ENCODE measurements at regions not wholly inside any gene's neighbourhood (a gene's known extent, or its start where the extent isn't known, plus 50 kb on each side); places are given as distances from the start of the nearest gene placed in this dataset.

GRCh38 chr2:120572226-120572625 is 163.4 kb upstream of the GLI2 start:
- Histone ChIP-seq H3K23ac (ENCODE audit: insufficient read length, low read depth, low read length) (no peak overlapping the region), H2AK5ac (ENCODE audit: insufficient read length, low read length) (no peak overlapping the region), H3K27ac (ENCODE audit: insufficient read length, low read depth, low read length) (no peak overlapping the region), H4K5ac (ENCODE audit: insufficient read length, low read depth, low read length) (no peak overlapping the region), H3K18ac (ENCODE audit: insufficient read length, low read depth, low read length) (no peak overlapping the region), H3K79me1 (ENCODE audit: insufficient read depth, low read depth, low read length, poor library complexity, severe bottlenecking) (no peaks in the 10 kb centered on the region), H3K14ac (ENCODE audit: insufficient read depth, low read length) (no peak overlapping the region; the same call in 1 of the 2 replicates), H4K91ac (ENCODE audit: insufficient read length, low read depth, low read length) (no peak overlapping the region), H3K9ac (ENCODE audit: extremely low read depth, insufficient read length, low read length) (no peak overlapping the region), H2BK20ac (ENCODE audit: low read depth, low read length, poor library complexity, severe bottlenecking) (no peak overlapping the region), H2AFZ (ENCODE audit: low read length) (no peak overlapping the region), H3K79me2 (ENCODE audit: insufficient read depth, low read length) (no peaks in the 10 kb centered on the region), H3K23me2 (ENCODE audit: insufficient read length, low read depth, low read length, poor library complexity, severe bottlenecking) (no peaks in the 10 kb centered on the region), H3K4me1 (ENCODE audit: insufficient read depth, low read length) (no peaks in the 10 kb centered on the region), H3K27me3 (ENCODE audit: insufficient read depth, low read length) (peaks cover 10% of the 10 kb centered on the region; the same call in 1 of the 2 replicates), H3K4me2 (ENCODE audit: insufficient read depth, insufficient read length, low read length) (no peak overlapping the region), H3K56ac (ENCODE audit: insufficient read length, low read depth, low read length) (no peak overlapping the region), H2BK120ac (ENCODE audit: low read depth, low read length, poor library complexity, severe bottlenecking) (no peak overlapping the region), H2BK5ac (ENCODE audit: insufficient read length, low read length) (no peak overlapping the region), H3K4ac (ENCODE audit: low read depth, low read length) (no peak overlapping the region), H3T11ph (ENCODE audit: low read length) (no peak overlapping the region), H3K9me3 (ENCODE audit: control insufficient read depth, low read depth, low read length) (no peaks in the 10 kb centered on the region), H2BK12ac (ENCODE audit: insufficient read length, low read depth, low read length) (no peak overlapping the region), H4K20me1 (ENCODE audit: control insufficient read depth, insufficient read depth, insufficient read length) (no peaks in the 10 kb centered on the region), H4K8ac (replicated peaks; ENCODE audit: insufficient read length, low read depth, low read length) (no peak overlapping the region), H2BK15ac (ENCODE audit: low read depth, low read length) (no peak overlapping the region)
- TF ChIP-seq CTCF (conservative IDR thresholded peaks at IDR 0.05) = no peak
- Mint-ChIP-seq H3K27ac (no peak overlapping the region), H3K9me3 (no peaks in the 10 kb centered on the region; a peak in 1 of 5 replicates), H3K4me3 (no peak overlapping the region), H3K27me3 (ENCODE audit: low read depth) (peaks cover 96% of the 10 kb centered on the region), H3K4me1 (peaks cover 23 to 38% of the 10 kb centered on the region in 2 experiments), H3K36me3 (ENCODE audit: insufficient read depth in 1 of 3, low read depth in 3 of 3) (no peaks in the 10 kb centered on the region)
- WGBS (ENCODE audit: extremely low coverage, insufficient read length, low lambda C conversion rate) = no CpG with 5 or more reads among the region's 2 CpGs
- DNase-seq = no peak

All from H9 (cell line).